Spleen (tissue), 7 donors: ENCODE measurements at regions not wholly inside any gene's neighbourhood (a gene's known extent, or its start where the extent isn't known, plus 50 kb on each side); places are given as distances from the start of the nearest gene placed in this dataset.

ENCODE experiments used
- POLR2A ChIP-seq, 3 donors: fragments of 450-650 bp; IDR thresholded peaks; one replicate each; pipeline ENCODE4 v1.5.1; 2017; ENCODE audit warnings: antibody characterized with exemption in 3 of 3, mild to moderate bottlenecking in 1 of 3
- POLR2AphosphoS5 ChIP-seq, 3 donors: sonication (generic); formaldehyde crosslinking; IDR thresholded peaks; one replicate each; pipeline ENCODE4 v1.5.1; 2017; ENCODE audit warnings: antibody characterized with exemption in 3 of 3
- TF ChIP-seq, protein P1 (sequence below), 11 experiments: fragments of 200-600 bp in 7 of 11; fragments of 450-650 bp in 4 of 11; sonication (generic) in 4 of 11; IDR thresholded peaks in 8 of 11; conservative IDR thresholded peaks in 3 of 11; 1 replicate in 7 of 11; 2 replicates in 4 of 11; pipeline versions ENCODE4 v1.4.0 to v1.8.0; 2016 to 2021; ENCODE audit warnings: antibody characterized with exemption in 11 of 11, inconsistent platforms in 4 of 11, mild to moderate bottlenecking in 1 of 11
- donor health status: DM: no; HTN: no; CAD: no; lungs with moderate emphysema.
- donor health status: DM: no; HTN: no; CAD: no.
- donor health status: DM: no; HTN: no; CAD: no.

DNA sequence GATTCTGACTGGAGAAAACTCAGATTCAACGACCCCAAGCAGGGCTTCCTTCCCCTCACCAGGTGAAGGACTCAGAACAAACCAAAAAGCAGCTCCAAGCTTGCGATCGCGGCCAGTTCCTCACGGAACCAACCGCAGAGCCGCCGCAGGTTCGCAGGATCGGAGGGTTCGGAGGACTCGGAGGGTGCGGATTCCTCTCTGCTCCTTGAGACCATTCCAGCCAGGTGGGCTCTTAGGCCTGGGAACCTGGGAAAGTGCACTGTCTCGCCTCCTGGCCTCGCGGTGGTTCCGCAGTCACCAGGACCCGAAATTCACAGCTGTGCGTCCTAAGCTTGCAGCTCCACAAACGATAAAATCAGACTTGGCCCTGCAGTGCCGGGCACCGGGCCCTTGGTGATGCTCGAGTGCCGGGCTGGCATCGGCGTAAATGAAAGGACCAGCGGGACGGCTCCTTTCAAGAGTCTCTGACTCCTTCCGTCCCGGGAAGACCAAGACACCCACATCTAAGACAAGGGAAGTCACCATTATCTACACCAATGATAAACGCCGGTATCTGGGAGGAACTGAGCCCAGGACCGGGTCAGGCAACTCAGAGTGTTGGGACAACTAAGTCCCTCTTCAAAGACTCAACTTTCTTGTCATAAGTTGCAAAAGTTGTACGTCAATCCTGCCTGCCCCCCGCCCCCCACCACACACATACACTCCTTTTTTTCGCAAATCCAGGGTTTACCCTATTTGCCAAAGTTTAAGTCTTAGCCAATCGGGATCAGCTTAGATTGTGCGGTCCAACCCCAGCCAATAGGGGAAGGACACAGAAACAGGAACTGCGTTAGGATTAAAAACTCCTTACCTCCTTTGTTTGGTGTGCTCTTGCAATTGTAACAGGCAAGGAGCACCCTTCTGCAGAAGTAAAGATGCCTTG, 69.8 kb upstream of the PRSS16 start:
- TF ChIP-seq, protein P1, sequence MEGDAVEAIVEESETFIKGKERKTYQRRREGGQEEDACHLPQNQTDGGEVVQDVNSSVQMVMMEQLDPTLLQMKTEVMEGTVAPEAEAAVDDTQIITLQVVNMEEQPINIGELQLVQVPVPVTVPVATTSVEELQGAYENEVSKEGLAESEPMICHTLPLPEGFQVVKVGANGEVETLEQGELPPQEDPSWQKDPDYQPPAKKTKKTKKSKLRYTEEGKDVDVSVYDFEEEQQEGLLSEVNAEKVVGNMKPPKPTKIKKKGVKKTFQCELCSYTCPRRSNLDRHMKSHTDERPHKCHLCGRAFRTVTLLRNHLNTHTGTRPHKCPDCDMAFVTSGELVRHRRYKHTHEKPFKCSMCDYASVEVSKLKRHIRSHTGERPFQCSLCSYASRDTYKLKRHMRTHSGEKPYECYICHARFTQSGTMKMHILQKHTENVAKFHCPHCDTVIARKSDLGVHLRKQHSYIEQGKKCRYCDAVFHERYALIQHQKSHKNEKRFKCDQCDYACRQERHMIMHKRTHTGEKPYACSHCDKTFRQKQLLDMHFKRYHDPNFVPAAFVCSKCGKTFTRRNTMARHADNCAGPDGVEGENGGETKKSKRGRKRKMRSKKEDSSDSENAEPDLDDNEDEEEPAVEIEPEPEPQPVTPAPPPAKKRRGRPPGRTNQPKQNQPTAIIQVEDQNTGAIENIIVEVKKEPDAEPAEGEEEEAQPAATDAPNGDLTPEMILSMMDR (IDR thresholded peaks at IDR 0.05 in 8 of 11, conservative IDR thresholded peaks at IDR 0.05 in 3 of 11): peak in 10 of 11 experiments; percentile 8 to 49 (median 40)
- TF ChIP-seq POLR2A (IDR thresholded peaks at IDR 0.05): peak in 1 of 3 donors; percentile 68
- peak; percentile 63 to 67 (median 64) for TF ChIP-seq POLR2AphosphoS5 (IDR thresholded peaks at IDR 0.05)
